Mucosa of gallbladder (tissue), 1 donor: ENCODE measurements at regions not wholly inside any gene's neighbourhood (a gene's known extent, or its start where the extent isn't known, plus 50 kb on each side); places are given as distances from the start of the nearest gene placed in this dataset.
"Not testable (repeated sequence)": the region's sequence is repeated elsewhere in the genome, so short reads cannot be mapped to it uniquely, and the experiment has no call there.

Source experiments
- DNase-seq: peaks from one replicate; pipeline ENCODE4 v3.0.0-alpha.2; 2020; ENCODE audit warnings: low spot score
- donor health status: DM: no; HTN: no; CAD: no.

DNA sequence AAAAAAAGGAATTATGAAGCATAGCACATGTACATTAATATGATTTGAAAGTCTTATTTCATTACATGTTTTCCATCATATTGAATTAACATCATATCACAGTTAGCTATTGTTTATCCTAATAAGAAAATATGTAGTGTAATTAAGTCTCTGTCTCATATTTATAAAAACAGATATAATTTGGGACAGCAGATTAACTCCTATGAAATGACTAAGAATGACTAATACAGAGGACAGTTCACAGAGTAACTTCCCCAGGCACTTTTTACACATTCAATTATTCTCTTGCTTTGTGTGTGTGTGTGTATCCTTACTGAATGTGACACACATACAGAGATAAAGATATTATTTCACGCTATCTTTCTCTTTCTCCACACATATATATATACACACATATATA, 2400.9 kb upstream of the C9orf72 start:
- DNase-seq, result no peak

DNA sequence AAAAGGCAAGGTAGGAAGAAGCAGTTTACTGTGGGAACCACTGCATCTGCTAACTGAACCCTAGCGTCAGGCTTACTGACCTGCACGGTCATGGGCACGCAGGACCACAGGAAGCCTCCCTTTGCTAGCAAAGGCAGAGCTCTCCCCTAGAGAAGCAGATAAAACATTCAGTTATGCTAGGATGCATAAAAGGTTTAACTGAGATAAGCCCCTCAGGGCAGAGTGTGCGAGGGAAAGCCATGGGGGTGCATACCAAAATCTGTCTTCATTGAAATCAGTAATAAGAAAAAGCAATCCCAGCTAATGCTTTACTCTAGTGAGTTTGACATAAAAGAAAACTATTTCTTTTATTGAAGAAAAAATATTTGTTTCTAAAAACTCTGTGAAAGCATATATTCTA, 2403.7 kb upstream of the C9orf72 start:
- DNase-seq, result no peak

GRCh38 chr9:29981013-29981412, 2403.4 kb upstream of the ACO1 start:
- DNase-seq, result no peak

GRCh38 chr9:29999645-30000044, 2384.8 kb upstream of the ACO1 start:
- DNase-seq, result no peak

GRCh38 chr9:30010691-30011090, 2373.8 kb upstream of the ACO1 start:
- DNase-seq, result no peak

GRCh38 chr9:30012622-30013021, 2371.8 kb upstream of the ACO1 start:
- no peak for DNase-seq

- no peak for DNase-seq
Measured at GRCh38 chr9:30015073-30015472, 2369.4 kb upstream of the ACO1 start.

GRCh38 chr9:30020161-30020560, 2364.3 kb upstream of the ACO1 start:
- no peak for DNase-seq

DNA sequence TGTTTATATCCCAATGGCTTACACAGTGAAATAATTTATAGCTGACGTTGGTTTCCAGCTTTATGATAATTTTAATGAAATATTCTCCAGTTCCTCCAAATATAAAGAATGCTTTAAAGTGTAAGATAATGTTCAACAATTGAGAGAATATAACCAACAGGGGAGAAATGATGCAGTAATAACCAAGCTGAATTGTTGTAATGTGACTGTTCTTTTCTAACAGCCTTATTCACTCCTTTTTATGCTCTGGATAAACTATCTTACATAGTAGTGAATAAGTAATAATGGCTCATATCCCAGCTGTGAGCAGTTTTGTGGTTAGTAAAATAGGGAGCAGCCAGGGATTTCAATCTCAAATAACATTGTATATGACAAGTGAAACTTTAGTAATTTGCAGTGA, 2348.7 kb upstream of the ACO1 start:
- DNase-seq, result no peak

DNA sequence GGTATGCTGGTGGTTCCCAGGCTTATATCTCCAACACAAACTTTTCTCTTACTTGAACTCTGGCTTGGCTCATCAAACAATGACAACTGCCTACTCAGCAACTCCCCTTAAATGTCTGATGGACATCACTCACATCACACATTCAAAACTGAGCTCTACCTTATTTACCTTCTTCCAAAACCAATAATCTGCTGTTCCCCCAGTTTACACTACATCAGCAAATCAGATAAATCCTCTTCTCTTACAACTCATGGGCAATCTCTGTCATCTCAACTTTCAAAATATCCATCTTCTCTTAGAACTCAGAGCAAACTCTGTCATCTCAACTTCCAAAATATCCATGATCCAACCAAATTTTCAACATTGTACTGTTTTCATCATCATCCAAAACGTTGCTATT, 2347.9 kb upstream of the ACO1 start:
- no peak for DNase-seq

DNA sequence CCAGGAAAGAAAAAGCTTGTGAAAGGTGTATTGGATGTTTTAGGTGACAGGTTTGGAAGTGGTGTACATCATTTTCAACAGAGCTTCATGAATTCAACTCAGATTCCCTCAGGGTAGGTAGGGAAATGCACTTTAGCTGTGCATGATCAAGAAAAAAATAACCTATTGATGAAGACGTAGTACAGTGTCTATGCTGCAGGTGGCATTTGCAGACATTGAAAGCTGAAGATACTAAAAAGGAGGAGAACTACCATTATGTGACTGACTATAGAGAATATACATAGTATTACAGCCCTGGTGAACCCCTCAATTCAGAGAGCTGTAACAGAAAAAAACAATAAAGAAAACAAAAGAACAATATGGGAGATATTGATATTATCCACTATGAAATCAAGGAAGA, 2344.7 kb upstream of the ACO1 start:
- no peak for DNase-seq

GRCh38 chr9:30048396-30048795, 2336.0 kb upstream of the ACO1 start:
- no peak for DNase-seq

DNA sequence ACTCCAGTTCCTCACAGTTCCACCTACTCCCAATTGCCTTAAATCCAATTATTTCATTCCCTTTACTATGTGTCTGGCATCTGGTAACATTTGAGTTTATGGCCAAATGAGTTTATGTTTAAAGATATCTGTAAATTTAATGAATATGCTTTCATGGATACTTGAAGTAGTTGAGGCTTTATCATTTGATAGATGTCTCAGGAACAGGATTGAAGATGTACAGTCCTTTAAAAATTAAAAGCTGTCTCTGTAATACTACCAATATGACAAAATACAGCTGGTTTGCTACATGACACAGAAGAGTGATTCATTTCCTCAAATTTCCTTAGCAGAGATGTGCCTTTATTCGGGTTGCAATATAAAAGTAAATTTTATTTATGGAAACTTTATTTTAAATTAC, 2326.0 kb upstream of the ACO1 start:
- no peak for DNase-seq

DNA sequence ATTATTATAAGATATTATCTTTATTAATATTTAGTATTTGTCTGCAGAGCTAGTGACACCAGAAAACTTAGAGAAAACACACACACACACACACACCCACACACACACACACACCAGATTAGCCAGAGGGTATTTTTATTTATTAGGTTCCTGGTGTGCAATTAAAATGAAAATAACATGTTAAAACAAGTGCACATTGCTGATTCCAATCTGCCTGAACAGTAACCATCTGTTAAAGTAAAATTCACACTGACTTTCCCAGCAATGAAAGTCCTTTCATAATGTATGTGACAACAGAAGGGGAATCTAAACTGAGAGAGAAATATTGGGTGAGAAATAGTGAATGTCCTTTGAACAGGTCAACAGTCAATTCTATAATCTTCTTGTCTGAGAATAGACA, 2323.5 kb upstream of the ACO1 start:
- no peak for DNase-seq

- no peak for DNase-seq
Measured at GRCh38 chr9:30065888-30066287, 2318.6 kb upstream of the ACO1 start.

DNA sequence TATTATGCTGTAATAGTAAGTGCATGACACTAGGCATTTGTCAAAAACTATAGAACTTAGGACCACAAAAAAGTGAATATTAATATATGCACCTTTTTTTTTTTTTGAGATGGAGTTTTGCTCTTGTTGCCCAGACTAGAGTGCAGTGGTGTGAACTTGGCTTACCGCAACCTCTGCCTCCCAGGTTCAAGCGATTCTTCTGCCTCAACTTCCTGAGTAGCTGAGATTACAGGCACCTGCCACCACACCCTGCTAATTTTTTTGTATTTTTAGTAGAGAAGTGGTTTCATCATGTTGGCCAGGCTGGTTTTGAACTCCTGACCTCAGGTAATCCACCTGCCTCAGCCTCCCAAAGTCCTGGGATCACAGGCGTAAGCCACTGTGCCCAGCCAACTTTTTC, 2315.2 kb upstream of the ACO1 start:
- DNase-seq, result not testable (repeated sequence)

- DNase-seq, result no peak
Measured at GRCh38 chr9:30075022-30075421, 2309.4 kb upstream of the ACO1 start.

GRCh38 chr9:30075451-30076199, 2308.8 kb upstream of the ACO1 start:
- peak; percentile 20 for DNase-seq

GRCh38 chr9:30078195-30078594, 2306.2 kb upstream of the ACO1 start:
- DNase-seq, result no peak

GRCh38 chr9:30089428-30089827, 2295.0 kb upstream of the ACO1 start:
- DNase-seq, result no peak

- no peak for DNase-seq
Measured at GRCh38 chr9:30103647-30104394, 2280.6 kb upstream of the ACO1 start.

- not testable (repeated sequence) for DNase-seq
Measured at GRCh38 chr9:30107134-30107533, 2277.3 kb upstream of the ACO1 start.

DNA sequence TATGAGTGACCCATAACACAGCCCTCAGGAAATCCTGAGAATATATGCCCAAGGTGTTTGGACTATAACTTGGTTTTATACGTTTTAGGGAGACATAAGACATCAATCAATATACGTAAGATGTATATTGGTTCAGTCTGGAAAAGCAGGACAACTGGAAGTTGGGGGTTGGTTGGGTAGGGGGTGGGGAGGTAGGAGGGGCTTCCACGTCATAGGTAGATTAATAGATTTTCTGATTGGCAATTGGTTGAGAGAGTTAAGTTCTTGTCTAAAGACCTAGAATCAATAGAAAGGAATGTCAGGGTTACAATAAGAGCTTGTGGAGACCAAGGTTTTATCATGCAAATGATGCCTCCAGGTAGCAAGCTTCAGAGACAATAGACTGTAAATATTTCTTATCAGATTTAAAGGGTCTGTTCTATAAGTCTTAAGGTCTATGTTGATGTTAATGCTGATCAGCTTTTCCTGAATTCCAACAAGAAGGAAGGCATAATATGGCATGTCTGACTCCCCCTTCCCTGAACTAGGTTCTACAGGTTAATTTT, 2267.7 kb upstream of the ACO1 start:
- no peak for DNase-seq
